KMS-11 (cell line): ENCODE measurements at regions not wholly inside any gene's neighbourhood (a gene's known extent, or its start where the extent isn't known, plus 50 kb on each side); places are given as distances from the start of the nearest gene placed in this dataset.

ENCODE experiments used
- H2AFZ ChIP-seq: fragments of 200-600 bp; sonication (generic); 2 replicates; pipeline ENCODE4 v1.6.1; 2016; ENCODE audit warnings: antibody characterized with exemption, mixed run types, low read depth
- H3K27ac ChIP-seq: fragments of 200-600 bp; sonication (generic); 2 replicates; pipeline ENCODE4 v1.6.1; 2016; ENCODE audit warnings: mild to moderate bottlenecking, mixed run types
- H3K27me3 ChIP-seq: fragments of 200-600 bp; sonication (generic); 2 replicates; pipeline ENCODE4 v1.6.1; 2017; ENCODE audit warnings: mild to moderate bottlenecking, low read depth, mixed run types, moderate library complexity; ENCODE audit not compliant: insufficient read depth
- H3K36me3 ChIP-seq: fragments of 200-600 bp; sonication (generic); 2 replicates; pipeline ENCODE4 v1.6.1; 2017; ENCODE audit warnings: mild to moderate bottlenecking, mixed run types; ENCODE audit not compliant: insufficient read depth
- H3K4me1 ChIP-seq: fragments of 200-600 bp; sonication (generic); 2 replicates; pipeline ENCODE4 v1.6.1; 2016; ENCODE audit warnings: mild to moderate bottlenecking, low read depth, mixed run types; ENCODE audit not compliant: poor library complexity, severe bottlenecking
- H3K4me2 ChIP-seq: fragments of 200-600 bp; sonication (generic); 2 replicates; pipeline ENCODE4 v1.7.0; 2016; ENCODE audit warnings: mild to moderate bottlenecking, mixed run types
- H3K4me3 ChIP-seq: fragments of 200-600 bp; sonication (generic); IDR thresholded peaks from 2 replicates; pipeline ENCODE4 v1.6.1; 2017; ENCODE audit warnings: low read depth, low read length, mixed read lengths; ENCODE audit not compliant: insufficient read depth
- H3K79me2 ChIP-seq: fragments of 200-600 bp; sonication (generic); 2 replicates; pipeline ENCODE4 v1.6.1; 2016; ENCODE audit warnings: low read depth, mixed run types; ENCODE audit not compliant: insufficient read depth
- H3K9ac ChIP-seq: fragments of 200-600 bp; sonication (generic); 2 replicates; pipeline ENCODE4 v1.6.1; 2016; ENCODE audit warnings: mild to moderate bottlenecking, mixed run types
- H4K20me1 ChIP-seq: fragments of 200-600 bp; sonication (generic); 2 replicates; pipeline ENCODE4 v1.6.1; 2016; ENCODE audit warnings: mild to moderate bottlenecking, mixed run types; ENCODE audit not compliant: insufficient read depth
- TF ChIP-seq, protein P1 (sequence below): fragments of 200-600 bp; sonication (generic); conservative IDR thresholded peaks from 2 replicates; pipeline ENCODE4 v1.6.1; 2017; ENCODE audit warnings: low read depth, mild to moderate bottlenecking, antibody characterized with exemption, low read length, moderate library complexity, mixed read lengths

DNA sequence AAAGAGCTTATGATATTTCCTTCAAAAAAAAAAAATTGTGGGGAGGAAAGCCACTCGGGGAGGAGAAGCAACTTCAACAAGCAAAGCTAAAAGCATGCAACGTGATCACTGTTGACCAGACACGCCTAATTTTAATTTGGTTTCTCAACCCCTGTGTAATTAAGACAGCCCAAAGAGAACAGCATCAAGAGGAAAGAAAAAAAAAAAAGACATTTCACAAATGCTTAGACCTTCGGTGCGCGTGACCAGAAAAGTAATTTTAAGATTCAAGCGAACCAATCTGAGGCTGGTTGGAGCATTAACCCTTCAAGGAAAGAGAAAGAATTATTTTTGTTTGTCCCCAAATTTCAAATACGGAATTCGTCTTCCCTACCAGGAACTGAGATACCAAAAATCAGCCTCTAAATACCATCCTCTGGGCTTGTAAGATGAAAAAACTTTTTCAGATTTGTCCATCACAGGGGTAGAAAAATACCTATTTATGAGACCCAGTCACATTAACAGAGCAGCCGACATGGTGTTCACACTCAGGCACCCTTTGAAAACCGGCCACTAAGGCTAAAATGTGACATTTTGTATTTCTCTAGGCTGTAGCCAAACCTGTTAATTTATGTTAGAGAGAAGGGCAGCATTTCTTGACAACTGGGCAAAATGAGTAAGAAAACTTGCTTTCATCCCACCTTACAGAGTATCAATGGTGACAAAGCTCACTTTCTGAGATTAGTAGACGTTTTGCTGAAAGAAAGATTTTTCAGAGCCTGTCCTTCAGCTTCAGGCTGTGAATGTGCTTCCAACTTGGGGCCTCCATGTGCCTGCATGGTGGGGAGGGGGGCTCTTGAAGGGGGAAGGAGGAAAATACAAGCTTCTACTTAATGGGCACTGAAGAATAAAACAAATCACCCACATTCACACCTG, 179.9 kb upstream of the KLF14 start:
- Histone ChIP-seq H3K4me1 (peaks cover 56% of the 10 kb centered on the region), H2AFZ (no peak overlapping the region), H3K4me3 (peak overlapping the region; percentile 48), H3K27me3 (no peaks in the 10 kb centered on the region), H3K79me2 (peaks cover 42% of the 10 kb centered on the region), H3K36me3 (no peaks in the 10 kb centered on the region), H3K27ac (peak overlapping the region; percentile 61), H3K9ac (peak overlapping the region; percentile 45), H3K4me2 (peak overlapping the region; percentile 93), H4K20me1 (peaks cover 23% of the 10 kb centered on the region)
- TF ChIP-seq, protein P1, sequence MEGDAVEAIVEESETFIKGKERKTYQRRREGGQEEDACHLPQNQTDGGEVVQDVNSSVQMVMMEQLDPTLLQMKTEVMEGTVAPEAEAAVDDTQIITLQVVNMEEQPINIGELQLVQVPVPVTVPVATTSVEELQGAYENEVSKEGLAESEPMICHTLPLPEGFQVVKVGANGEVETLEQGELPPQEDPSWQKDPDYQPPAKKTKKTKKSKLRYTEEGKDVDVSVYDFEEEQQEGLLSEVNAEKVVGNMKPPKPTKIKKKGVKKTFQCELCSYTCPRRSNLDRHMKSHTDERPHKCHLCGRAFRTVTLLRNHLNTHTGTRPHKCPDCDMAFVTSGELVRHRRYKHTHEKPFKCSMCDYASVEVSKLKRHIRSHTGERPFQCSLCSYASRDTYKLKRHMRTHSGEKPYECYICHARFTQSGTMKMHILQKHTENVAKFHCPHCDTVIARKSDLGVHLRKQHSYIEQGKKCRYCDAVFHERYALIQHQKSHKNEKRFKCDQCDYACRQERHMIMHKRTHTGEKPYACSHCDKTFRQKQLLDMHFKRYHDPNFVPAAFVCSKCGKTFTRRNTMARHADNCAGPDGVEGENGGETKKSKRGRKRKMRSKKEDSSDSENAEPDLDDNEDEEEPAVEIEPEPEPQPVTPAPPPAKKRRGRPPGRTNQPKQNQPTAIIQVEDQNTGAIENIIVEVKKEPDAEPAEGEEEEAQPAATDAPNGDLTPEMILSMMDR, result no peak

DNA sequence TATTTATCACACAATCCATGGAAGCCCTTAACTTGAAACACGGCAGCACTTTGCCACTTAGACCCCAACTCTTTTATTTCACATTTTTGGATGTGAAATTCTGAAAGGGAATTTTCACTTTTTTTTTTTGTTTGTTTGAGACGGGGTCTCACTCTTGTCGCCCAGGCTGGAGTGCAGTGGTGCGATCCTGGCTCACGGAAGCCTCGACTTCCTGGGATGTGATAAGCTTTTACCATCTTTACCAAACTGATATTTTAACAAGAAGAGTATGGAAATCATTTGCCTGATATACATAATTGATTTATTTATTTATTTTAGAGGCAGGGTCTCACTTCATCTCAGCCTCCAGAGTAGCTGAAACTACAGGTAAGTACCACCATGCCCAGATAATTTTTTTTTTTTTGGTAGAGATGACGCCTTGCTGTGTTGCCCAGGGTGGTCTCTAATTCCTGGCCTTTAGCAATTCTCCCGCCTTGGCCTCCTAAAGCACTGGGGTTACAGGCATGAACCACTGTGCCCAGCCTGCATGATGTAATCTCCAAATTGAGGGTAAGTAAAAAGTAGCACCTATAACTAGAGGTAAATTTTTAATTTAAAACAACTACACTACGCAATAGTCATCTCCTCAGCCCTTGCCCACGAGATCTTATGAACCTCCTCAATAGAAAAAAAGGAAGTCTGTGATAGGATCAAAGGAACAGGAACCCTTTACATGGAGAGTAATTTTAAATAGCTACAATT, 180.7 kb upstream of the KLF14 start:
- no peaks in the 10 kb centered on the region for H3K27me3 ChIP-seq
- H3K79me2 ChIP-seq, result peaks cover 50% of the 10 kb centered on the region
- no peak overlapping the region for H2AFZ ChIP-seq
- H3K36me3 ChIP-seq, result no peaks in the 10 kb centered on the region
- H3K4me3 ChIP-seq, result no peak overlapping the region
- H4K20me1 ChIP-seq, result peaks cover 23% of the 10 kb centered on the region
- TF ChIP-seq, protein P1, result no peak
- peaks cover 56% of the 10 kb centered on the region for H3K4me1 ChIP-seq
- peak overlapping the region; percentile 45; the same call in 1 of the 2 replicates for H3K9ac ChIP-seq
- H3K27ac ChIP-seq, result no peak overlapping the region
- peak overlapping the region; percentile 93 for H3K4me2 ChIP-seq

DNA sequence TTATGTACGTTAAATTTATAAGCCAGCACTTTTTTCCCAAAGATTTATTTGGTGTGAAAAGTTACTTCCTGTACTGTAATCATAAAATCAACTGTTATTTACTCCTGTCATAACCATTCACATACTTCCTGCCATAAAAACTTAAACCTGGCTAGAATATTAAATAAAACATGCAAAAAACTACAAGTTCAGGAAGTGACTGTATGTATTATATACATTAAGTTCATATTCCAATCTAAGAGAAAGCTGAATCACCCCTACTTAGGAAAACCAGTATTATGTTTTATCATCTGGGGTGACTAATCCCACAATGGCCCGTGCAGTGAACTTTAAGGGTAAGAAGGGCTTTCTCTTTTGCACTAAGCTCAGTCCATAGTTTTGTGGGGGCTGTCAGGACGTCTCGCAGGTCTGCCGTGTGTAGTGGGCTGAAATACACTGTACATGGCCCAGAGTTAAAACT, 183.7 kb upstream of the KLF14 start:
- no peak overlapping the region for H2AFZ ChIP-seq

More for the DNA sequence above, 183.7 kb upstream of the KLF14 start:
- TF ChIP-seq, protein P1, result no peak
- Histone ChIP-seq H3K79me2 (peaks cover 33% of the 10 kb centered on the region), H3K4me1 (peaks cover 58% of the 10 kb centered on the region), H3K36me3 (no peaks in the 10 kb centered on the region; the same call in 1 of the 2 replicates), H3K27me3 (no peaks in the 10 kb centered on the region), H3K4me3 (no peak overlapping the region), H3K9ac (no peak overlapping the region), H3K27ac (no peak overlapping the region), H4K20me1 (peaks cover 14% of the 10 kb centered on the region), H3K4me2 (no peak overlapping the region)
